Ovary (tissue), 7 donors: ENCODE measurements at regions not wholly inside any gene's neighbourhood (a gene's known extent, or its start where the extent isn't known, plus 50 kb on each side); places are given as distances from the start of the nearest gene placed in this dataset.
"Not testable (repeated sequence)": the region's sequence is repeated elsewhere in the genome, so short reads cannot be mapped to it uniquely, and the experiment has no call there.

Experiments
- DNase-seq, 5 donors: peaks; one replicate each; pipeline ENCODE4 v3.0.0-alpha.2; 2019 to 2020
- H3K27ac ChIP-seq, 2 donors: fragments of 200-600 bp; one replicate each; pipeline versions ENCODE4 v1.5.1 to v1.8.0; 2019 to 2022
- H3K27me3 ChIP-seq: fragments of 200-600 bp; one replicate; pipeline ENCODE4 v1.8.0; 2022
- H3K36me3 ChIP-seq: fragments of 200-600 bp; sonication (generic); one replicate; pipeline ENCODE4 v1.5.1; 2019
- H3K4me1 ChIP-seq: one replicate; pipeline ENCODE4 v1.8.1; 2013; ENCODE audit warnings: mild to moderate bottlenecking, moderate library complexity; ENCODE audit not compliant: insufficient read depth
- H3K4me3 ChIP-seq: fragments of 200-600 bp; sonication (generic); one replicate; pipeline ENCODE4 v1.5.1; 2017
- H3K9me3 ChIP-seq, 2 donors: fragments of 200-600 bp in 1 of 2; sonication (generic) in 1 of 2; one replicate each; pipeline versions ENCODE4 v1.5.1 to v1.8.1; 2013 to 2019; ENCODE audit warnings: mild to moderate bottlenecking in 1 of 2, moderate library complexity in 1 of 2
- EP300 ChIP-seq: sonication (generic); formaldehyde crosslinking; IDR thresholded peaks from one replicate; pipeline ENCODE4 v1.6.1; 2017; ENCODE audit warnings: antibody characterized with exemption
- POLR2A ChIP-seq: fragments of 450-650 bp; IDR thresholded peaks from one replicate; pipeline ENCODE4 v1.6.1; 2017; ENCODE audit warnings: antibody characterized with exemption, mild to moderate bottlenecking, moderate library complexity
- WGBS, 3 donors: extraction: QIAGEN DNeasy Blood & Tissue Kit in 1 of 3; methylation state at CpG; one replicate each; pipeline versions ENCODE4 v1.1.5 to v1.1.7; 2013 to 2017; 5-methylcytosine and 5-hydroxymethylcytosine counted together
- intact Hi-C, 4 donors: fragments of 100-400 bp; cut with DNase I; formaldehyde crosslinking; loops; one replicate each; pipeline versions ENCODE4 v1.11.0 to v1.15.1; 2022 to 2023
- TF ChIP-seq, protein P1 (sequence below), 3 donors: fragments of 450-650 bp in 2 of 3; fragments of 200-600 bp in 1 of 3; IDR thresholded peaks; one replicate each; pipeline versions ENCODE4 v1.5.1 to v1.8.0; 2016 to 2022; ENCODE audit warnings: antibody characterized with exemption in 3 of 3, mild to moderate bottlenecking in 1 of 3
- donor health status: DM: no; HTN: no; CAD: no; lungs with moderate emphysema.
- donor health status: DM: no; HTN: no; CAD: no.
- donor health status: Bipolar disorder and iron deficiency.
- donor health status: DM: no; HTN: no; CAD: no.
- donor health status: DM: yes; HTN: yes; CAD: no.

DNA sequence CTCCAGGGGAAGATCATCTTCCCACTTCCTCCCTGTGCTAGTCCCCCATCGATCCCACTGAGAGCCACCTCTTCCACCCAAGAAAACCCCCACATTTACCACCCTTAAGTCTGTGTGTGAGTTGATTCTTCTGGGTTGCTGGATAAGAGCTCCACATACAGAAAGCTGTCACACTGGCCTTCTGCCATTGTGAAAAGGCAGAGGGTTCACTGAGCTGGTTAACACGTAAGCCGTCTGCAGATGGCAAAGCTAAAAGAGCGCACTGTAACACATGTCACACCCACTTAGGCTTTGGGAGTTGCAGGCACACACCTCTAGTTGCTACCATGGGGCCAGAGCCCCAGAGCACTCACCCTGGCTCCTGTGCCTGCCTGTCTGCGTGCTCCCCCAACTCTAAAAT lies 309.8 kb upstream of the LRRC3B start:
- intact Hi-C loops = no loop called here
- Histone ChIP-seq H3K9me3 (no peaks in the 10 kb centered on the region), H3K27me3 (no peaks in the 10 kb centered on the region), H3K4me1 (no peaks in the 10 kb centered on the region), H3K27ac (no peak overlapping the region), H3K36me3 (no peaks in the 10 kb centered on the region), H3K4me3 (no peak overlapping the region)
- no peak for DNase-seq
- no peak for TF ChIP-seq POLR2A
- TF ChIP-seq, protein P1, sequence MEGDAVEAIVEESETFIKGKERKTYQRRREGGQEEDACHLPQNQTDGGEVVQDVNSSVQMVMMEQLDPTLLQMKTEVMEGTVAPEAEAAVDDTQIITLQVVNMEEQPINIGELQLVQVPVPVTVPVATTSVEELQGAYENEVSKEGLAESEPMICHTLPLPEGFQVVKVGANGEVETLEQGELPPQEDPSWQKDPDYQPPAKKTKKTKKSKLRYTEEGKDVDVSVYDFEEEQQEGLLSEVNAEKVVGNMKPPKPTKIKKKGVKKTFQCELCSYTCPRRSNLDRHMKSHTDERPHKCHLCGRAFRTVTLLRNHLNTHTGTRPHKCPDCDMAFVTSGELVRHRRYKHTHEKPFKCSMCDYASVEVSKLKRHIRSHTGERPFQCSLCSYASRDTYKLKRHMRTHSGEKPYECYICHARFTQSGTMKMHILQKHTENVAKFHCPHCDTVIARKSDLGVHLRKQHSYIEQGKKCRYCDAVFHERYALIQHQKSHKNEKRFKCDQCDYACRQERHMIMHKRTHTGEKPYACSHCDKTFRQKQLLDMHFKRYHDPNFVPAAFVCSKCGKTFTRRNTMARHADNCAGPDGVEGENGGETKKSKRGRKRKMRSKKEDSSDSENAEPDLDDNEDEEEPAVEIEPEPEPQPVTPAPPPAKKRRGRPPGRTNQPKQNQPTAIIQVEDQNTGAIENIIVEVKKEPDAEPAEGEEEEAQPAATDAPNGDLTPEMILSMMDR (IDR thresholded peaks at IDR 0.05) = no peak
- TF ChIP-seq EP300 = no peak
- 88 to 95% (median 94%) methylated on average over 5 of the region's 5 CpGs for WGBS, 3 donors

DNA sequence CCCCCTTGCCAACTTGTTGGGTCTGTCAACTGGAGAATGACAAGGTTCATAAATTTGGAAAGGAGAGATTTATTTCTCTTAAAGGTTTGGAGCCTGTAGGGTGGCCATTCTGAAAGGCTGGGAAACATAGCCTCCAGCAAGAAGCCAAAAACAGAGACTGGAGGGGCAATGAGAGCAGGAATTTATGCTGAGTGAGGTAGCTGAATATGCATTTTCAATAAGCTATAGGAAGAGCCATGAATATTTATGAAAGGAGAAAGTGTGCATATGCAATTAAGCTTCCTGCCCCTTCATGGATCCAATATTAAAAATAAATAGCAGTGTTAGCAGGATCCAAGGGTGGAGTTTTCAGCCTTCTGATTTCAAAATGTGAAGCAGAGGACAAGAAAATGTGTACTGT lies 306.1 kb upstream of the LRRC3B start:
- no peak for DNase-seq
- Histone ChIP-seq H3K27me3 (no peaks in the 10 kb centered on the region), H3K4me3 (no peak overlapping the region), H3K36me3 (no peaks in the 10 kb centered on the region), H3K27ac (no peak overlapping the region), H3K4me1 (no peaks in the 10 kb centered on the region), H3K9me3 (no peaks in the 10 kb centered on the region)
- TF ChIP-seq POLR2A (no peak), EP300 (no peak)
- TF ChIP-seq, protein P1 (IDR thresholded peaks at IDR 0.05) = no peak
- intact Hi-C loops = no loop called here

DNA sequence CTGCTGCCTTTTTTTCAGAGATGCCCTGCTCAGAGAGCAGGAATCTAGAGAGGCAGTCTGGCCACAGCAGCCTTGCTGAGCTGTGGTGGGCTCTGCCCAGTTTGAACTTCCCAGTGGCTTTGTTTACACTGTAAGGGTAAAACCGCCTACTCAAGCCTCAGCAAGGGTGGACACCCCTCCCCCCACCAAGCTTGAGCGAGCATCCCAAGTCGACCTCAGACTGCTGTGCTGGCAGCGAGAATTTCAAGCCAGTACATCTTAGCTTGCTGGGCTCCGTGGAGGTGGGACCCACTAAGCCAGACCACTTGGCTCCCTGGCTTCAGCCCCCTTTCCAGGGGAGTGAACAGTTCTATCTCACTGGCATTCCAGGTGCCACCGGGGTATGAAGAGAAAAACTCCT lies 298.8 kb upstream of the LRRC3B start:
- H3K9me3 ChIP-seq, intact Hi-C loops, DNase-seq, H3K36me3 ChIP-seq, H3K27ac ChIP-seq, H3K27me3 ChIP-seq, H3K4me1 ChIP-seq, H3K4me3 ChIP-seq: not testable (repeated sequence)
- WGBS, 3 donors = 69 to 74% (median 69%) methylated on average over 6 of the region's 6 CpGs

DNA sequence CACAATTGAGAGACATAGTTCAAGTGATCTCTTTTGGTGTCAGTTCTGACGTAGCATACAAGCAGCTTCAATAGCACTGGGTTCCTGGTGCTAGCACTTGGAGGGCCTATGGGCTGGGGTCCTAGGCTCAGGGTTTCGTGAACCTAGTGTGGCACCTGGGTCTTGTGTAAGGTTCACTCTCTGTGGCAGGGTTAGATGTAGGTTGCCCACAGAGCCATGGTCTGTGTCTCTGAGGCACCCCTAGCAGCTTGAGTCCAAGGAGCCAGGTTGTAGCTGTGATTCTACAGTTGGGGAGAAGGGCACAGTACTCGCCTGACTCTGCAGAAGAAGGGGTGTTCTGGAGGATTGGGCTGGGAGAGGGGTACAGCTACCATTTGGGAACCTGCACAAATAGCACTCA lies 282.6 kb upstream of the LRRC3B start:
- 81 to 92% (median 84%) methylated on average over 3 of the region's 3 CpGs for WGBS, 3 donors
- H3K27ac ChIP-seq = no peak overlapping the region
- no peaks in the 10 kb centered on the region for H3K9me3 ChIP-seq
- H3K27me3 ChIP-seq = no peaks in the 10 kb centered on the region
- no peaks in the 10 kb centered on the region for H3K36me3 ChIP-seq
- no peaks in the 10 kb centered on the region for H3K4me1 ChIP-seq
- intact Hi-C loops = no loop called here
- no peak overlapping the region for H3K4me3 ChIP-seq
- TF ChIP-seq, protein P1 (IDR thresholded peaks at IDR 0.05) = no peak
- TF ChIP-seq POLR2A = no peak
- TF ChIP-seq EP300 = no peak
- DNase-seq = no peak

DNA sequence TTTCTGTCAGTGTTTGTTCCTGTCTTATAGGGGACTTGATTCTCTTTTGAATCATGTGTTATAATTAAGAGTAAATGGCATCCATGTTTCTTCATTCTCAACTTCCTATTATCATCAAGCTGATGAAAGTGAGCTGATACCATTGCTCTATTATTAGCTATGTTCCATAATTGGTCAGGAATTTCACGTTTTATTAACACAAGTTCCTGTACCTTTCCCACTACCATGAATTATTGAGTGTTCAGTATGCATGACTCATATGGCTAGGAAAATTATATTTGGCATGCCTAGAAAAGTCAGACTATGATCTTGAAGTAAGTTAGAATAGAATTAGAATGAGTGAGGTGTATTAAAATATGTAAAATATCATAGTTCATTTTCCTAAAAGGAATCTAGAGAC lies 278.9 kb upstream of the LRRC3B start:
- intact Hi-C loops = no loop called here
- WGBS, 3 donors = 39 to 46% (median 43%) methylated on average over 1 of the region's 1 CpG
- no peak for TF ChIP-seq EP300
- TF ChIP-seq, protein P1 (IDR thresholded peaks at IDR 0.05) = no peak
- no peak for TF ChIP-seq POLR2A
- Histone ChIP-seq H3K36me3 (no peaks in the 10 kb centered on the region), H3K9me3 (no peaks in the 10 kb centered on the region), H3K27me3 (no peaks in the 10 kb centered on the region), H3K4me1 (no peaks in the 10 kb centered on the region), H3K27ac (no peak overlapping the region), H3K4me3 (no peak overlapping the region)
- no peak for DNase-seq
